ENCODE measurements at regions not wholly inside any gene's neighbourhood (a gene's known extent, or its start where the extent isn't known, plus 50 kb on each side); places are given as distances from the start of the nearest gene placed in this dataset.

DNA sequence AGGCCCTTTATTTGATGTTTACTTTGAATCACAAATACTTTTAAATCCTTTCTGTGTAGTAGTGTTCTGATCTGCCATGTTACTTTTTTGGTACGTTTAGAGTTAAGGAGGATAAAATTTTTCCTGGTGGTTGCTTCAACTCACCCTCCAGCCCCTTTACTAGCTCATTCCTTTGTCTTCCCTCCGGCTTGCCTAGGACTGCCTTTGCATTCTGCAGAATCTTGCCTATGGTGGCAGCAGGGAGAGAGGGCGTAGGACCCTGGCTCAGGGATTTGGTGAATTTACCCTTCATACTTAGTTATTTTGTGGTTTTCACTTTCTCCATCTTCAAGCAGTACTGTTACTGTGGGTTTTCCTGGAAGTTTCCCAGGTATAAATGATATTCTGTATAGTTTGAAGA, 833.5 kb downstream of the XPNPEP1 start:
- TF ChIP-seq, protein P1, sequence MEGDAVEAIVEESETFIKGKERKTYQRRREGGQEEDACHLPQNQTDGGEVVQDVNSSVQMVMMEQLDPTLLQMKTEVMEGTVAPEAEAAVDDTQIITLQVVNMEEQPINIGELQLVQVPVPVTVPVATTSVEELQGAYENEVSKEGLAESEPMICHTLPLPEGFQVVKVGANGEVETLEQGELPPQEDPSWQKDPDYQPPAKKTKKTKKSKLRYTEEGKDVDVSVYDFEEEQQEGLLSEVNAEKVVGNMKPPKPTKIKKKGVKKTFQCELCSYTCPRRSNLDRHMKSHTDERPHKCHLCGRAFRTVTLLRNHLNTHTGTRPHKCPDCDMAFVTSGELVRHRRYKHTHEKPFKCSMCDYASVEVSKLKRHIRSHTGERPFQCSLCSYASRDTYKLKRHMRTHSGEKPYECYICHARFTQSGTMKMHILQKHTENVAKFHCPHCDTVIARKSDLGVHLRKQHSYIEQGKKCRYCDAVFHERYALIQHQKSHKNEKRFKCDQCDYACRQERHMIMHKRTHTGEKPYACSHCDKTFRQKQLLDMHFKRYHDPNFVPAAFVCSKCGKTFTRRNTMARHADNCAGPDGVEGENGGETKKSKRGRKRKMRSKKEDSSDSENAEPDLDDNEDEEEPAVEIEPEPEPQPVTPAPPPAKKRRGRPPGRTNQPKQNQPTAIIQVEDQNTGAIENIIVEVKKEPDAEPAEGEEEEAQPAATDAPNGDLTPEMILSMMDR (IDR thresholded peaks at IDR 0.05): no peak
- TF ChIP-seq POLR2A (IDR thresholded peaks at IDR 0.05): no peak

Measured in testis (tissue), 2 donors.